Tibial artery (tissue), 4 donors: ENCODE measurements at regions not wholly inside any gene's neighbourhood (a gene's known extent, or its start where the extent isn't known, plus 50 kb on each side); places are given as distances from the start of the nearest gene placed in this dataset.

Experiments
- DNase-seq, 2 donors: peaks; one replicate each; pipeline ENCODE4 v3.0.0-alpha.2; 2019
- H3K27ac ChIP-seq, 2 donors: fragments of 200-600 bp; sonication (generic) in 1 of 2; 1 replicate in 1 of 2; 2 replicates in 1 of 2; pipeline ENCODE4 v1.5.1; 2018 to 2019; ENCODE audit warnings: mild to moderate bottlenecking in 1 of 2
- H3K27me3 ChIP-seq, 2 donors: fragments of 200-600 bp; sonication (generic) in 1 of 2; one replicate each; pipeline versions ENCODE4 v1.5.1 to v1.6.0; 2016 to 2019
- H3K36me3 ChIP-seq, 3 donors: fragments of 200-600 bp; sonication (generic) in 2 of 3; one replicate each; pipeline ENCODE4 v1.5.1; 2016 to 2019; ENCODE audit warnings: mild to moderate bottlenecking in 2 of 3
- H3K4me1 ChIP-seq, 4 donors: fragments of 200-600 bp; sonication (generic) in 2 of 4; 1 replicate in 3 of 4; 2 replicates in 1 of 4; pipeline ENCODE4 v1.5.1; 2016 to 2019
- H3K4me3 ChIP-seq, 2 donors: fragments of 200-600 bp; sonication (generic) in 1 of 2; 1 replicate in 1 of 2; 2 replicates in 1 of 2; pipeline ENCODE4 v1.5.1; 2018 to 2019; ENCODE audit warnings: mild to moderate bottlenecking in 2 of 2
- H3K9me3 ChIP-seq, 3 donors: fragments of 200-600 bp; sonication (generic) in 1 of 3; one replicate each; pipeline ENCODE4 v1.5.1; 2016 to 2019
- CTCF ChIP-seq, 2 experiments: fragments of 200-600 bp in 1 of 2; fragments of 450-650 bp in 1 of 2; IDR thresholded peaks; one replicate each; pipeline ENCODE4 v1.5.1; 2017 to 2019; ENCODE audit warnings: antibody characterized with exemption in 2 of 2, mild to moderate bottlenecking in 1 of 2, moderate library complexity in 1 of 2
- intact Hi-C: fragments of 100-400 bp; cut with DNase I; formaldehyde crosslinking; loops from one replicate; pipeline ENCODE4 v1.15.0; 2023; ENCODE audit warnings: low total_unique reads

- no peak for DNase-seq
- peak; percentile 70 to 80 for TF ChIP-seq CTCF (IDR thresholded peaks at IDR 0.05)
- no peaks in the 10 kb centered on the region for H3K27me3 ChIP-seq
- H3K4me1 ChIP-seq, result peaks cover 0 to 7% (median 1%) of the 10 kb centered on the region in 4 donors
- H3K27ac ChIP-seq, result no peak overlapping the region
- no peak overlapping the region for H3K4me3 ChIP-seq
- H3K9me3 ChIP-seq, result no peaks in the 10 kb centered on the region
- H3K36me3 ChIP-seq, result no peaks in the 10 kb centered on the region
- intact Hi-C loops, result no loop called here
Observed at GRCh38 chr5:39547553-39548154, 122.9 kb upstream of the DAB2 start.

GRCh38 chr5:39544941-39545340 lies 120.2 kb upstream of the DAB2 start:
- TF ChIP-seq CTCF (IDR thresholded peaks at IDR 0.05), result no peak
- no peak for DNase-seq
- no peaks in the 10 kb centered on the region for H3K36me3 ChIP-seq
- peaks cover 0 to 7% (median 1%) of the 10 kb centered on the region in 4 donors for H3K4me1 ChIP-seq
- no peaks in the 10 kb centered on the region for H3K9me3 ChIP-seq
- H3K27me3 ChIP-seq, result no peaks in the 10 kb centered on the region
- intact Hi-C loops, result no loop called here
- H3K4me3 ChIP-seq, result no peak overlapping the region
- H3K27ac ChIP-seq, result no peak overlapping the region

- no peak for TF ChIP-seq CTCF (IDR thresholded peaks at IDR 0.05)
- H3K4me3 ChIP-seq, result no peak overlapping the region
- no peaks in the 10 kb centered on the region for H3K9me3 ChIP-seq
- H3K36me3 ChIP-seq, result no peaks in the 10 kb centered on the region
- H3K27me3 ChIP-seq, result no peaks in the 10 kb centered on the region
- no peak for DNase-seq
- intact Hi-C loops, result no loop called here
- peaks cover 0 to 7% (median 1%) of the 10 kb centered on the region in 4 donors for H3K4me1 ChIP-seq
- no peak overlapping the region for H3K27ac ChIP-seq
Observed at GRCh38 chr5:39543335-39543734, 118.6 kb upstream of the DAB2 start.

- no peak for TF ChIP-seq CTCF (IDR thresholded peaks at IDR 0.05)
- H3K36me3 ChIP-seq, result no peaks in the 10 kb centered on the region
- intact Hi-C loops, result no loop called here
- no peak for DNase-seq
- no peak overlapping the region for H3K4me3 ChIP-seq
- H3K27me3 ChIP-seq, result no peaks in the 10 kb centered on the region
- no peak overlapping the region for H3K27ac ChIP-seq
- H3K9me3 ChIP-seq, result no peaks in the 10 kb centered on the region
- H3K4me1 ChIP-seq, result peaks cover 0 to under 1% (median 0%) of the 10 kb centered on the region in 4 donors
Observed at GRCh38 chr5:39542511-39543285, 117.9 kb upstream of the DAB2 start.

GRCh38 chr5:39541920-39542319 lies 117.1 kb upstream of the DAB2 start:
- H3K27ac ChIP-seq, result no peak overlapping the region
- intact Hi-C loops, result no loop called here
- no peaks in the 10 kb centered on the region for H3K9me3 ChIP-seq
- no peaks in the 10 kb centered on the region for H3K36me3 ChIP-seq
- H3K4me3 ChIP-seq, result no peak overlapping the region
- H3K27me3 ChIP-seq, result no peaks in the 10 kb centered on the region
- DNase-seq, result no peak
- no peaks in the 10 kb centered on the region for H3K4me1 ChIP-seq
- no peak for TF ChIP-seq CTCF (IDR thresholded peaks at IDR 0.05)
